GM23248 (cell line): ENCODE measurements at regions not wholly inside any gene's neighbourhood (a gene's known extent, or its start where the extent isn't known, plus 50 kb on each side); places are given as distances from the start of the nearest gene placed in this dataset.

Source experiments
- DNase-seq: peaks from one replicate; pipeline ENCODE4 v3.0.0-alpha.2; 2015
- H2AFZ ChIP-seq: fragments of 200-600 bp; sonication (generic); 2 replicates; pipeline ENCODE4 v1.6.1; 2016; ENCODE audit warnings: antibody characterized with exemption
- H3F3A ChIP-seq: fragments of 200-600 bp; sonication (generic); 2 replicates; pipeline ENCODE4 v1.6.1; 2016; ENCODE audit warnings: mild to moderate bottlenecking, antibody characterized with exemption, mixed run types; ENCODE audit not compliant: insufficient read depth
- H3K27ac ChIP-seq: fragments of 200-600 bp; sonication (generic); 2 replicates; pipeline ENCODE4 v1.5.1; 2016; ENCODE audit warnings: mild to moderate bottlenecking
- H3K27me3 ChIP-seq: fragments of 200-600 bp; sonication (generic); replicated peaks from 2 replicates; pipeline ENCODE4 v1.6.1; 2016; ENCODE audit warnings: mild to moderate bottlenecking; ENCODE audit not compliant: insufficient read depth
- H3K36me3 ChIP-seq: fragments of 200-600 bp; sonication (generic); 2 replicates; pipeline ENCODE4 v1.6.1; 2016; ENCODE audit warnings: low read depth, mild to moderate bottlenecking
- H3K4me1 ChIP-seq: fragments of 200-600 bp; sonication (generic); 2 replicates; pipeline ENCODE4 v1.6.1; 2016; ENCODE audit warnings: mild to moderate bottlenecking; ENCODE audit not compliant: insufficient read depth
- H3K4me2 ChIP-seq: fragments of 200-600 bp; sonication (generic); one replicate; pipeline ENCODE4 v1.6.1; 2016; ENCODE audit warnings: mild to moderate bottlenecking; ENCODE audit not compliant: unreplicated experiment
- H3K4me3 ChIP-seq: fragments of 200-600 bp; sonication (generic); 2 replicates; pipeline ENCODE4 v1.5.1; 2016; ENCODE audit warnings: mild to moderate bottlenecking
- H3K79me2 ChIP-seq: fragments of 200-600 bp; sonication (generic); 2 replicates; pipeline ENCODE4 v1.6.1; 2016; ENCODE audit warnings: mild to moderate bottlenecking; ENCODE audit not compliant: insufficient read depth
- H3K9ac ChIP-seq: fragments of 200-600 bp; sonication (generic); 2 replicates; pipeline ENCODE4 v1.6.1; 2016; ENCODE audit warnings: mild to moderate bottlenecking
- H3K9me2 ChIP-seq: fragments of 200-600 bp; sonication (generic); 2 replicates; pipeline ENCODE4 v1.6.1; 2016; ENCODE audit warnings: mixed run types, mild to moderate bottlenecking, moderate library complexity; ENCODE audit not compliant: insufficient read depth
- H3K9me3 ChIP-seq: fragments of 200-600 bp; sonication (generic); one replicate; pipeline ENCODE4 v1.6.1; 2017; ENCODE audit warnings: low read depth
- H4K20me1 ChIP-seq: fragments of 200-600 bp; sonication (generic); 2 replicates; pipeline ENCODE4 v1.6.0; 2016; ENCODE audit not compliant: insufficient read depth
- EZH2 ChIP-seq: fragments of 200-600 bp; sonication (generic); IDR thresholded peaks from 2 replicates; pipeline ENCODE4 v1.6.1; 2018; ENCODE audit warnings: antibody characterized with exemption, mild to moderate bottlenecking; ENCODE audit not compliant: insufficient read depth, poor library complexity, severe bottlenecking
- EZH2phosphoT487 ChIP-seq: fragments of 200-600 bp; sonication (generic); IDR thresholded peaks from 2 replicates; pipeline ENCODE4 v1.6.1; 2018; ENCODE audit warnings: antibody characterized with exemption, moderate library complexity, mild to moderate bottlenecking, low read depth; ENCODE audit not compliant: insufficient read depth
- WGBS, 2 experiments: methylation state at CpG; one replicate each; pipeline ENCODE4 v1.1.6; 2015 to 2017; ENCODE audit warnings: low lambda C conversion rate in 2 of 2, low coverage in 1 of 2; ENCODE audit errors: missing lambda C conversion rate in 2 of 2; 5-methylcytosine and 5-hydroxymethylcytosine counted together
- in situ Hi-C: fragments of 300-500 bp; cut with MboI; formaldehyde crosslinking; loops from 2 replicates; pipeline ENCODE4 v1.15.0; 2020

DNA sequence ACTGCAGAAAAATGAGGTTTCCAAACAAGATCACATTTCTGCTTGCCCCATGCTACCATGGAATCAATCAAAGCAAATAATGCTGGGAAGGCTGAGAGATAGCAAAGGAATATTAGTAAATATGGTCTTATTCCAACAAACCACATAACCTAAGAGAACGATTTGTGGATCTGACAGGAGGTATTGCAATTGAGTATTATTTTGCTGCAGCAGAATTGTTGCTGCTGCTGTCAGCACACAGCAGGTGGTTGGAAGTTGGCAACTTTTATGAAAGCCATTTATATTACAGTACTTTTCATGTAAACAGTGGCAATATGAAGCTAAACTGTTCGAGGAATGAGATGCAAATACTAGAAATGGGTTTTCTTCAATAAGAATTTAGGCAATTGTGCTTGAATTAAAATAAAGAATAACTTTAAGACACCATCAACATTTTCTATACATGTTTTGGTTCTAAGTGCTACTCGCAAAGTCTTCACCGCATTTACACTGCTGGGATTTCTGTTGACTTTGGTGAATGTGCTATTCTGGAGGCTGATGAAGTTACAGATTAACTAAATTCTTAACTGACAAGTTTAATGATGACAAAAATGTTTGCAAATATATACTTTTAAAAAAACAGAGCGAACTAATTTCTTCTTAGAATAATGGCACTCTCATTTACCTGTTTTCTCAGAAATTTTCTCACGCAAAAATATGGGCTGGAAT is 1285.7 kb downstream of the CNTNAP5 start:
- H3F3A ChIP-seq = no peaks in the 10 kb centered on the region
- no peak for DNase-seq
- no peak overlapping the region for H2AFZ ChIP-seq
- H3K36me3 ChIP-seq = no peaks in the 10 kb centered on the region
- no peaks in the 10 kb centered on the region for H4K20me1 ChIP-seq
- H3K4me3 ChIP-seq = no peak overlapping the region
- H3K27me3 ChIP-seq = no peaks in the 10 kb centered on the region
- H3K79me2 ChIP-seq = no peaks in the 10 kb centered on the region
- no peak overlapping the region for H3K4me2 ChIP-seq
- no peak overlapping the region for H3K9ac ChIP-seq
- H3K9me3 ChIP-seq = no peaks in the 10 kb centered on the region
- H3K27ac ChIP-seq = no peak overlapping the region
- 34 to 39% methylated on average over 6 of the region's 6 CpGs for WGBS, 2 experiments
- TF ChIP-seq EZH2phosphoT487 (no peak), EZH2 (no peak)
- no peaks in the 10 kb centered on the region for H3K9me2 ChIP-seq
- H3K4me1 ChIP-seq = no peaks in the 10 kb centered on the region
- in situ Hi-C loops = no loop called here

DNA sequence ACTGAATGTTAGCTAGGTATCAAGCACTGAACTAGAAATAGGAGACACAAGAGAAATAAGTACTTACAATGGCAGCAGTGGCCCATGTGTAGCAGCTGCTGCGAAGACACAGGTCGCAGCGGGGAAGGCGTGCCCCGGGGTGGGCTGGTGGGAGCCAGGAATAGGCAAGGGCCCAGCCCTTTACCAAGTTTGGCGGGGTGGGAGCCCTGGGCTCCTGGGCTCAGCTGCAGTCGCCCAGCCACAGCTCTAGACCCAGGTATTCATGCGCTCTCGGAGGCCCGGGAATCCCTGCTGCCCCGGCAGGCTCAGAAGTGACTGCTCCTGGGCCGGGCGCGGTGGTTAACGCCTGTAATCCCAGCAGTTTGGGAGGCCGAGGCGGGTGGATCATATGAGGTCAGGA is 1287.3 kb downstream of the CNTNAP5 start:
- Histone ChIP-seq H3K4me3 (no peak overlapping the region), H3K4me2 (no peak overlapping the region), H3F3A (no peaks in the 10 kb centered on the region), H3K36me3 (no peaks in the 10 kb centered on the region), H3K27ac (no peak overlapping the region), H4K20me1 (no peaks in the 10 kb centered on the region), H3K9me3 (no peaks in the 10 kb centered on the region), H2AFZ (no peak overlapping the region), H3K79me2 (no peaks in the 10 kb centered on the region), H3K27me3 (no peaks in the 10 kb centered on the region), H3K4me1 (no peaks in the 10 kb centered on the region), H3K9me2 (no peaks in the 10 kb centered on the region), H3K9ac (no peak overlapping the region)
- WGBS, 2 experiments = 64 to 66% methylated on average over 11 to 17 of the region's 17 CpGs
- no peak for DNase-seq
- in situ Hi-C loops = no loop called here
- TF ChIP-seq EZH2phosphoT487 (no peak), EZH2 (no peak)

DNA sequence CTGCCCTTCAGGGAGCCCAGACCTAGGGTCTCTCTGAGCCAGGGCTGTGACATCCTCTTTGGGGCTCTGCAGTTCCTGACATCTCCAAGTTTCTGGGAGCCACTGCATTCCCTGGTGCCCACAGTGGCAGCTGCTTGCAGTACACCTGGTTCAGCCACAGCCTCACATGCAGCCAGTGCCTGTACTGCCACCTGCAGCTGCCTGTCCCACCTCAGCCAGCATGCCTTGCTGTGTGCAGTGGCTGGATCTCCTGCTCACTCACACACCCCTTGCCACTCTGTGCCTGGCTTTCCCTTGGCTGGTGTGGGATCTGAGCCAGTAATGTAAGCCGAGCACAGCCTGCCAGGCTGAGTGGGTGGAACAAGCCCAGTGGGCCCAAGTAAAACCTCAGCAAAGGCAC is 1288.7 kb downstream of the CNTNAP5 start:
- 25 to 29% methylated on average over 1 of the region's 1 CpG for whole genome bisulfite sequencing, 2 experiments
- no peaks in the 10 kb centered on the region for H3K4me1 ChIP-seq
- in situ Hi-C loops = no loop called here
- H3K9me3 ChIP-seq = no peaks in the 10 kb centered on the region
- H3K4me2 ChIP-seq = no peak overlapping the region
- H3K4me3 ChIP-seq = no peak overlapping the region
- H3K79me2 ChIP-seq = no peaks in the 10 kb centered on the region
- no peak for DNase-seq
- no peak overlapping the region for H3K9ac ChIP-seq
- TF ChIP-seq EZH2 (no peak), EZH2phosphoT487 (no peak)
- no peaks in the 10 kb centered on the region for H4K20me1 ChIP-seq
- H3K9me2 ChIP-seq = no peaks in the 10 kb centered on the region
- H3K27ac ChIP-seq = no peak overlapping the region
- no peaks in the 10 kb centered on the region for H3F3A ChIP-seq
- no peaks in the 10 kb centered on the region for H3K36me3 ChIP-seq
- H2AFZ ChIP-seq = no peak overlapping the region
- no peaks in the 10 kb centered on the region for H3K27me3 ChIP-seq

DNA sequence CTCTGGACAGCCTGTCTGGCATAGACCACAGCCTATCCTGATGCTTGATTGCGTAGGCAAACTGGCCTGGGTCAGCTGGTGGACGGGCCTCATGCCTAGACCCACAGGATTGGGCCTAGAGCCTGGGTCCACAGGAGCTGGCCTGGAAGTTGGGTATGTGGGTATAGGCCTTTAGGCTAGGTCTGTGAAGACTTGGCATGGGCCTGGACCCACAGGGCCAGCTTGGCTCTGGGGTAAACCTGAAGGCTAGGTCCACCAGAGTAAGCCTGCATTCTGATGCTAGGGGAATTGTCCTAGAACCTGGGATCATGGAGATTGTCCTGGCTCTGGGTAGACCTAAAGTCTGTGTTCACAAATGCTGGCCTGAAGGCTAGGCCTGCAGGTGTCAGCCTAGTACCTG is 1293.7 kb downstream of the CNTNAP5 start:
- DNase-seq = no peak
- Histone ChIP-seq H3K9me2 (no peaks in the 10 kb centered on the region), H4K20me1 (no peaks in the 10 kb centered on the region), H3F3A (no peaks in the 10 kb centered on the region), H3K79me2 (no peaks in the 10 kb centered on the region), H3K4me1 (no peaks in the 10 kb centered on the region), H3K9ac (no peak overlapping the region), H3K36me3 (no peaks in the 10 kb centered on the region), H3K4me3 (no peak overlapping the region), H3K9me3 (no peaks in the 10 kb centered on the region), H3K27ac (no peak overlapping the region), H3K27me3 (no peaks in the 10 kb centered on the region), H2AFZ (no peak overlapping the region), H3K4me2 (no peak overlapping the region)
- no peak for TF ChIP-seq EZH2
- no peak for TF ChIP-seq EZH2phosphoT487
- in situ Hi-C loops = no loop called here
- WGBS, 2 experiments = 18 to 20% methylated on average over 2 of the region's 2 CpGs

DNA sequence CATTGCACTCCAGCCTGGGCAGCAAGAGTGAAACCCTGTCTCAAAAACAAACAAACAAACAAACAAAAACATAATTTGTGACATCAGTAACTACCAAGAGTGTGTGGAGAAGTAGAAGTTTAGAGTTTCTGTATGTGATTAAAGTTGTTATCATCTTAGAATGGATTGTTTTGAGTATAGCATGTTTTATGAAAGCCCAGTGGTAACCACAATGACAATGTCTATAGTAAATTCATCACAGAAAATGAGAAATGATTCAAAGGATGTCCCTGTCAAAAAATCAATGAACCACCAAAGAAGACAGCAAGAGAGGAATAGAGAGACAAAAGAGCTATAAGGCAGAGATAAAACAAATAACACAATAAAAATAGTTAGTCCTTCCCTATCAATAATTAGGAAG is 1299.2 kb downstream of the CNTNAP5 start:
- H3K4me3 ChIP-seq = no peak overlapping the region
- peaks cover 7% of the 10 kb centered on the region for H3K9me3 ChIP-seq
- no peak for DNase-seq
- no peak overlapping the region for H3K9ac ChIP-seq
- no peaks in the 10 kb centered on the region for H3K27me3 ChIP-seq
- H3F3A ChIP-seq = no peaks in the 10 kb centered on the region
- no peak overlapping the region for H3K27ac ChIP-seq
- no peak overlapping the region for H2AFZ ChIP-seq
- in situ Hi-C loops = no loop called here
- TF ChIP-seq EZH2phosphoT487 = no peak
- no peak for TF ChIP-seq EZH2
- no peaks in the 10 kb centered on the region for H3K79me2 ChIP-seq
- no peaks in the 10 kb centered on the region for H4K20me1 ChIP-seq
- H3K36me3 ChIP-seq = no peaks in the 10 kb centered on the region
- no peaks in the 10 kb centered on the region for H3K9me2 ChIP-seq
- no peaks in the 10 kb centered on the region for H3K4me1 ChIP-seq
- no peak overlapping the region for H3K4me2 ChIP-seq
